ENCODE measurements at regions not wholly inside any gene's neighbourhood (a gene's known extent, or its start where the extent isn't known, plus 50 kb on each side); places are given as distances from the start of the nearest gene placed in this dataset.

DNA sequence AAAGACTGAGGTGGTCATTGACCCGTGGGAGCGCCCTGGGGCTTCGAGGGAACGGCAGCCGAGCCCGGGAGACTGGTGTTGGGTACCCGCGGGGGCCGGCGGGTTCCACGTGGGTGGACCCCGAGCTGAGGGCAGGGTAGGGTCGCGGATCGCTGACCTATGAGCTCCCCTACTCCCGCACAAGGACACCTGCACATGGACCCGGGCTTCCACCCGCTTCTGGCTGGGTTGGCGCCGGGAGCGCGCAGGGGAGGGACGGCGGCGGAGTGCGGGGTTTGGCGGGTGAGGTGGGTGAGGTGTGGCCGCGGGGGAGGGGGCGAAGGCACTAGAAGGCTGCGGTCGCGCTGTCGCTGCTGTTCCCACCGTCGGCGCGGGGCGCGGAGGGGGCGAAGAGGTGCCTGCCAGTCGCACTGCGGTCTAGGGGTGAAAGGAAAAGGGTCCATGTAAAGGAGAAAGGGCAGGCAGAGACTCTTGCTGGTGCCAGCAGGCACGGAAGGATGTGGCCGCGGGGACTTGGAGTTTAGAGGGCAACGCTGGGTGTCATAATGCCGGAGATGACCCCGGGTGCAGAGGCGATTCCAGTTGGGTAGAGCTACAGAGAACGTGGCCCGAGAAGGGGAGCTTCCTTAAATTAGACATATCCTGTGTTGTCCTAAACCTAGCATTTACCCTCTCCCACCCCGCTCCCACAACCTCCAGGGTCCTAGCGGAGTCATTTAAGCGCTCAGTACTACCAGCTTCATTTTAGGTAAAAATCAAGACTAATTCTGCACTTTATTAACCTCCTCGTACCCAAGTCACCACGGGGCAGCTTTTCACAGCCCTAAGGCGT, 245.9 kb upstream of the TOPAZ1 start:
- Histone ChIP-seq H3K79me2 (ENCODE audit: insufficient read depth, low read length) (no peaks in the 10 kb centered on the region), H3K9me3 (ENCODE audit: control insufficient read depth, low read depth, low read length) (no peaks in the 10 kb centered on the region), H2AFZ (ENCODE audit: low read length) (no peak overlapping the region), H4K91ac (ENCODE audit: insufficient read length, low read depth, low read length) (no peak overlapping the region), H2BK20ac (ENCODE audit: low read depth, low read length, poor library complexity, severe bottlenecking) (no peak overlapping the region), H4K20me1 (ENCODE audit: control insufficient read depth, insufficient read depth, insufficient read length) (no peaks in the 10 kb centered on the region), H2AK5ac (ENCODE audit: insufficient read length, low read length) (no peak overlapping the region), H3K79me1 (ENCODE audit: insufficient read depth, low read depth, low read length, poor library complexity, severe bottlenecking) (no peaks in the 10 kb centered on the region), H3K23ac (ENCODE audit: insufficient read length, low read depth, low read length) (no peak overlapping the region), H2BK120ac (ENCODE audit: low read depth, low read length, poor library complexity, severe bottlenecking) (no peak overlapping the region), H3K18ac (ENCODE audit: insufficient read length, low read depth, low read length) (no peak overlapping the region), H3K4me1 (ENCODE audit: insufficient read depth, low read length) (0 out of 2 replicates have a peak, but pooled peaks cover 3% of the 10 kb centered on the region), H3K4me2 (ENCODE audit: insufficient read depth, insufficient read length, low read length) (peak overlapping the region; percentile 73), H3K14ac (ENCODE audit: insufficient read depth, low read length) (no peak overlapping the region), H3T11ph (ENCODE audit: low read length) (no peak overlapping the region), H2BK12ac (ENCODE audit: insufficient read length, low read depth, low read length) (no peak overlapping the region), H4K8ac (replicated peaks; ENCODE audit: insufficient read length, low read depth, low read length) (no peak overlapping the region), H2BK15ac (ENCODE audit: low read depth, low read length) (no peak overlapping the region), H3K23me2 (ENCODE audit: insufficient read length, low read depth, low read length, poor library complexity, severe bottlenecking) (peaks cover 51% of the 10 kb centered on the region), H3K4ac (ENCODE audit: low read depth, low read length) (no peak overlapping the region), H2BK5ac (ENCODE audit: insufficient read length, low read length) (no peak overlapping the region), H3K9ac (ENCODE audit: extremely low read depth, insufficient read length, low read length) (no peak overlapping the region), H4K5ac (ENCODE audit: insufficient read length, low read depth, low read length) (no peak overlapping the region), H3K27me3 (ENCODE audit: insufficient read depth, low read length) (peaks cover 46% of the 10 kb centered on the region; the same call in 1 of the 2 replicates), H3K56ac (ENCODE audit: insufficient read length, low read depth, low read length) (no peak overlapping the region), H3K27ac (ENCODE audit: insufficient read length, low read depth, low read length) (no peak overlapping the region)
- H3K9me3 Mint-ChIP-seq, result peaks cover 27 to 29% of the 10 kb centered on the region in 2 experiments
- peaks cover 0 to 23% (median 13%) of the 10 kb centered on the region in 3 experiments; a peak in 5 of 7 replicates for H3K36me3 Mint-ChIP-seq (ENCODE audit: insufficient read depth in 1 of 3, low read depth in 3 of 3)
- peaks cover 94% of the 10 kb centered on the region for H3K27me3 Mint-ChIP-seq (ENCODE audit: low read depth)
- WGBS (ENCODE audit: extremely low coverage, insufficient read length, low lambda C conversion rate), result no CpG with 5 or more reads among the region's 58 CpGs
- no peak overlapping the region; a peak in 1 of 7 replicates for H3K27ac Mint-ChIP-seq
- TF ChIP-seq, protein P1, sequence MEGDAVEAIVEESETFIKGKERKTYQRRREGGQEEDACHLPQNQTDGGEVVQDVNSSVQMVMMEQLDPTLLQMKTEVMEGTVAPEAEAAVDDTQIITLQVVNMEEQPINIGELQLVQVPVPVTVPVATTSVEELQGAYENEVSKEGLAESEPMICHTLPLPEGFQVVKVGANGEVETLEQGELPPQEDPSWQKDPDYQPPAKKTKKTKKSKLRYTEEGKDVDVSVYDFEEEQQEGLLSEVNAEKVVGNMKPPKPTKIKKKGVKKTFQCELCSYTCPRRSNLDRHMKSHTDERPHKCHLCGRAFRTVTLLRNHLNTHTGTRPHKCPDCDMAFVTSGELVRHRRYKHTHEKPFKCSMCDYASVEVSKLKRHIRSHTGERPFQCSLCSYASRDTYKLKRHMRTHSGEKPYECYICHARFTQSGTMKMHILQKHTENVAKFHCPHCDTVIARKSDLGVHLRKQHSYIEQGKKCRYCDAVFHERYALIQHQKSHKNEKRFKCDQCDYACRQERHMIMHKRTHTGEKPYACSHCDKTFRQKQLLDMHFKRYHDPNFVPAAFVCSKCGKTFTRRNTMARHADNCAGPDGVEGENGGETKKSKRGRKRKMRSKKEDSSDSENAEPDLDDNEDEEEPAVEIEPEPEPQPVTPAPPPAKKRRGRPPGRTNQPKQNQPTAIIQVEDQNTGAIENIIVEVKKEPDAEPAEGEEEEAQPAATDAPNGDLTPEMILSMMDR (conservative IDR thresholded peaks at IDR 0.05), result no peak
- peak; percentile 51 for DNase-seq
- peaks cover 36 to 39% of the 10 kb centered on the region in 2 experiments for H3K4me1 Mint-ChIP-seq
- peak overlapping the region; percentile 66 to 95 for H3K4me3 Mint-ChIP-seq

All from H9 (cell line).